GM04503 (cell line): ENCODE measurements at regions not wholly inside any gene's neighbourhood (a gene's known extent, or its start where the extent isn't known, plus 50 kb on each side); places are given as distances from the start of the nearest gene placed in this dataset.
"Not testable (repeated sequence)": the region's sequence is repeated elsewhere in the genome, so short reads cannot be mapped to it uniquely, and the experiment has no call there.

Experiments
- DNase-seq: peaks from one replicate; pipeline ENCODE4 v3.0.0-alpha.2; 2012; ENCODE audit warnings: low read depth

DNA sequence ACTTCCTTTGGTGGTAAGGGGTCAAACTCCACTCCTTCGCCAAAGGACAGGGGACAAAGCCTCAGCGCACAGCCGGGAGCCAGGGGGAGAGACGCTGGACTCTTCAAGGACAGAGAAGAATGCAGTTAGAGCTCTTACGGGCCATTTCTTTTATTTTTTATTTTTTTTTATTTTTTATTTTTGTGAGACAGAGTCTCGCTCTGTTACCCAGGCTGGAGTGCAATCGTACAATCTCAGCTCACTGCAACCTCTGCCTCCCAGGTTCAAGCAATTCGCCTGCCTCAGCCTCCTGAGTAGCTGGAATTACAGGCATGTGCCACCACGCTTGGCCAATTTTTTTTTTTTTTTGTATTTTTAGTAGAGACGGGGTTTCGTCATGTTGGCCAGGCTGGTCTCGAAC is 93.2 kb upstream of the RPH3AL start, which contains the start of gene RFLNB:
Gene RFLNB (minus strand): TSS at position 101 of the 400 bp plus-strand sequence.
- not testable (repeated sequence) for DNase-seq

DNA sequence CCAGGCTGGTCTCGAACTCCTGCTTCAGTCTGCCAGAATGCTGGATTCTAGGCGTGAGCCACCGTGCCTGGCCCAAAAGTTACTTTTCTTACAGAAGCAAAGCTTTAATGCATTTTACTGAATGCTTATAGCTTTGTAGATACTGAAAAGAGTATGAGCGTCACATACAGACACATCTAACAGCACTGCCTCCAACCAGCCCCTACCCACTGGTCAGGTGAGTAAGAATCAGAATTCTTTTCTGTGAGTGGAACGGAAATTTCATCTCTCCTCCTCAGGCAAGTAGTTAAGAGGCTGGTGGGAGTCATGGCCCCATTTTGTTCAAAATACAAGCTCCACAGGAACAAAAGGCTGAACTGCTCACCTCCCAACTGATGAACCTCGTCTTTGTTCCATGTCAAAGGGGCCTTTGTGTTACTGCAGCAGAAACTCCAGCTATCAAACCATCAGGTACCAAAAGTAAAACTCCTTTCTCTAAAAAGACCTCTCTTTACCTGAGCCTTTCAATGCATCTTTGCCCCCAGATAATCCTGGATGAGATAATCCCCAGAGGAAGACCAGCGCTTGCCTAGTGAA is 92.4 kb upstream of the RPH3AL start:
- DNase-seq: no peak

GRCh38 chr17:443109-443508 is 90.5 kb upstream of the RPH3AL start:
- DNase-seq: no peak

- DNase-seq: no peak
Measured at GRCh38 chr17:441155-441950, 88.7 kb upstream of the RPH3AL start.

GRCh38 chr17:438191-438590 is 85.6 kb upstream of the RPH3AL start:
- no peak for DNase-seq

GRCh38 chr17:437545-437944 is 84.9 kb upstream of the RPH3AL start:
- no peak for DNase-seq

- no peak for DNase-seq
Measured at GRCh38 chr17:436571-436970, 84.0 kb upstream of the RPH3AL start.

GRCh38 chr17:432471-432870 is 79.9 kb upstream of the RPH3AL start:
- DNase-seq: not testable (repeated sequence)

DNA sequence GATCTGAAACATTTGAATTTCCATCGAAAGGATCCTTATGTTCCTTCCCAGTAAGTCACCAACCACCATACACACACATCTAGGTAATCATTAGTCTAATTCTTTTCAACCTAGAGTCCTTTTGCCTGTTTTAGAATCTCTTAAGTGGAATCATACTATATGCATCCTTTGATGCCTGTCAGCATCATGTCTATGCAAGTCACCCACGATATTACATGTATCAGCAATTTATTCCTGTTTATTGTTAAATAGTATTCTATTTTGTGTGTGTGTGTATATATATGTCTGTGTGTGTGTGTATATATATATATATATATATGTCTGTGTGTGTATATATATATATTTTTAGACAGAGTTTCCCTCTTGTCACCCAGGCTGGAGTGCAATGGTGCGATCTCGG is 78.9 kb upstream of the RPH3AL start:
- DNase-seq: no peak

DNA sequence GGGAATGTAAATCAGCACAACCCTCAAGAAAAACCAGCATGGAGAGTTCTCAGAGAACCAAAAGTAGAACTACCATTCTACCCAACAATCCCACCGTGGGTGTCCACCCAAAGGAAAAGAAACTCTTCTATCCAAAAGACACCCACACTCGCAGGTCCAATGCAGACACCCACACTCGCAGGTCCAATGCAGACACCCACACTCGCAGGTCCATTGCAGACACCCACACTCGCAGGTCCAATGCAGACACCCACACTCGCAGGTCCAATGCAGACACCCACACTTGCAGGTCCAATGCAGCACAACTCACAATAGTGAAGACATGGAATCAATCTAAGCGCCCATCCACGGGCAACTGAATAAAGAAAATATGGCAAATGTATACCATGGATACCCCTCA is 77.0 kb upstream of the RPH3AL start:
- DNase-seq: no peak

- DNase-seq: no peak
Measured at GRCh38 chr17:428414-428813, 75.8 kb upstream of the RPH3AL start.

DNA sequence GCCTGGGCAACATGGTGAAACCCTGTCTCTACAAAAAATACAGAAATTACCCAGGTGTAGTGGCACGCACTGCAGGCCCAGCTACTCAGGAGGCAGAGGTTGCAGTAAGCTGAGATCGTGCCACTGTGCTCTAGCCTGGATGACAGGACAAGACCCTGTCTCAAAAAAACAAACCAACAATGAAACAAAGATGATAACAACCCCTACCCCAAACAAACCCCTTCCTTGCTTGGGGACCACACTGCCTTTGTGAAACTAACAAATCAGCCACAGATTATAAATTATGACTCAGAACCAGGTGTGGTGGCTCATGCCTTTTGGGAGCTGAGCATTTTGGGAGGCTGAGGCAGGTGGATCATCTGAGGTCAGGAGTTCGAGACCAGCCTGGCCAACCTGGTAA is 75.3 kb upstream of the RPH3AL start:
- no peak for DNase-seq

DNA sequence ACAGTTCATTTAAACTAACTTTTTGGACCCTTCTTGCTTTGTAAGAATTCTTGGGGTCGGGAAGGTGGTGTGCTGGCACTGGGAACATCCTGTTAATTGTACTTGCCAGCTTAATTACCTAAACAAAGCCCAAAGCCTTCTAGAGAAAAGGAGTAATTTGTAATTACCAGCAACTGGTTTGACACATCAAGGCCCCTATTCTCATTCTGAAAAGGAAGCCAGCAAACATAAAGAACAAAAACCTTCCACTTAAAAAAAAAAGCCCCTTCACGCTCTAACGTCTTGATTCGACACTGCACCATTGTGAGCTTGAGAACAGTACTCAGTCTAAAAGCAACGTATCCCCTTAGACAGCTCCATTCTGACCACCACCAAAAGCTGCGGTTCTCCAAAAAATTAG is 74.7 kb upstream of the RPH3AL start:
- DNase-seq: no peak

DNA sequence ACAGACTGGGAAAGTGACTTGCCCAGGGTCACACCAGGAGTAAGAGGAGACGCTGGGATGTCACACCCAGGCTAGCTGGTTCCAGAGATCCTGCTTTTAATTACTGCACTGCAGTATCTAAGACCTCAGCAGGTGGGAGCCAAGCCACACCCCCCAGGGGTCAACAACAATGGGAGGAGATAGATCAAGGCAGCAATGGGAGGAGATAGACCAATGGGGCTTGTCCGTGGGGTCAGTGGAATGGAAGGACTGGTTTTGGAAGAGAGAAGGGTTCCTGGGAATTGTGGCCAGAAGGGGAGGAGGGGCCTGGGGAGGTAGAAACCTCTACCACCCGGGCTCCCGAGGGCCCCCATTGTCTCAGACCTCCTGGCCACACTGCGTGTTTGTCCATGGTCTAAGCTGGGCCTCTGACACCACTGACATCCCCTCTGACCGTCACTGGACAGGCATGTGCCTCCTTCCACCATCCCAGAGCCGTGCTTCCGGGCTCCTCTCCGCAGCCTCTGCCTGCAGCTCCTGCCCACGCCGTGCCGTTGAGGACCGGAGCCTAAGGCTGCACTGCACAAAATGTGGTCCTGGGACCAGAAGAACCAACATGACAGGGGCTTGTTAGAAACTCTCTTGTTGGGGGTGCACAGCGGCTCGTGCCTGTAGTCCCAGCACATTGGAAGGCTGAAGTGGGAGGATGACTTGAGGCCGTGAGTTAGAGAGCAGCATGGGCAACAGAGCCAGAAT is 69.8 kb upstream of the RPH3AL start:
- no peak for DNase-seq

DNA sequence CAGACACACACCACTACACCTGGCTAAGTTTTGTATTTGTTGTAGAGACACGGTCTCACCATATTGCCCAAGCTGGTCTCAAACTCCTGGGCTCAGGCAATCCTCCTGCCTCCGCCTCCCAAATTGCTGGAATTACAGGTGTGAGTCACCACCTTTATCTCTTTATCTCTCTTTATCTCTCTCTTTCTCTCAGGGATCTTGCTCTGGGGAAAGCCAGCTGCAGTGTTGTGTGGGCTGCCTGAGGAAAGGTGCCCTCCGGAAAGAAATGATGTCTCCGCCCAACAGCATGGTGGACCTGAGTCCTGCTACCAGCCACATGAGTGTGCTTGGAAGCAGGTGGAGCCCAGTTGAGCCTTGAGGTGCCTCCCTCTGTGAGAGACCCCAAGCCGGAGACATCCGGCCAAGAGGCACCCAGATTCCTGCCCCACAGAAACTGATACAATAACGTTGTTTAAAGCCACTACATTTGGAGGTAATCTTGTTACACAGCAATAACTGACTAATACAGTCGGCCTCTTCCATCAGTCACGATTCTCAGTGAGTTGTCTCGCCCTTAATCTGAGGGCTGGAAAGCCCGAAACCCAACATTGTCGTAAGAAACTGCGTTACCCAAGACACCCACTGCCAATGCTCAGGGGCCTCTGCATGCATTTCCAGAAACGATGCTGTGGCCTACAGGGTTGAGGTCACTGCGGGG is 68.0 kb upstream of the RPH3AL start:
- no peak for DNase-seq

DNA sequence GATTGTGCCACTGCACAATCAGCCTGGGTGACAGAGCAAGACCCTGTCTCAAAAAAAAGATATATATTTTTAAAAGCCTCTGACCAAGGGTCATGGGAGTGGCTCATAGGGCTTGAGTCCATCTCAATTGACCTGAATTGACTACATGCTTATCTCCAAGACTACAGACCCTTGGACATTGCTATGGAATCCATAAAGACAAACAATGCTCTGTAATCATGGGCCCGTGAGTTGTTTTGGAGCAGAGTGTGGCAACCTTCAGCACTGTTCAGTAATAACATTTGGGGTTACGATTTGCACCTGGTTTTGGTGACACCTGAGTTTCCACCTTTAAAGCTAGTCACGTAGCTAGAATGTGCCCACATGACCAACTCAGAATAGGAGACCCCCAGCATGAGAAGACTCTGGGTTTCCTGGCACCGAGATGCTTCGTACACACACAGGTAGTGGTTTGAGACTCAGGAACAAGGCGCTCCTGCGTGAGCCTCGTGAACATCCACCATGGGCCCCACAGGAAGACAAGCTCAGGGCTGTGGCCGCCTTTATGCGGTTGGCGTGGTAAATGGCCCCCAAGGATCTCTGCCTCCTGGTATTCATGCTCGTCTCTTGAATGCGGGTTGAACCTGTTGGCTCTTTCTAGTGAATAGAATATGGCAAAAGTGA is 66.6 kb upstream of the RPH3AL start:
- DNase-seq: no peak

DNA sequence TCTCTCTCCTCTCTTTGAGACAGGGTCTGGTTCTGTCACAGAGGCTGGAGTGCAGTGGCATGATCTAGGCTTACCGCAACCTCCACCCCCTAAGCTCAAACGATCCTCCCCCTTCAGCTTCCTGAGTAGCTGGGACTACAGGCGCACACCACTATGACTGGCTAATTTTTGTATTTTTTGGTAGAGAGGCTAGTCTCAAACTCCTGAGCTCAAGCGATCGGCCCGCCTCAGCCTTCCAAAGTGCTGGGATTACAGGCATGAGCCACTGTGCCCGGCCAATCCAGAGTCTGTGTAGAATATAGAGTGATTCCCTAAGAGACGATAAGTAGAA is 65.8 kb upstream of the RPH3AL start:
- DNase-seq: no peak

DNA sequence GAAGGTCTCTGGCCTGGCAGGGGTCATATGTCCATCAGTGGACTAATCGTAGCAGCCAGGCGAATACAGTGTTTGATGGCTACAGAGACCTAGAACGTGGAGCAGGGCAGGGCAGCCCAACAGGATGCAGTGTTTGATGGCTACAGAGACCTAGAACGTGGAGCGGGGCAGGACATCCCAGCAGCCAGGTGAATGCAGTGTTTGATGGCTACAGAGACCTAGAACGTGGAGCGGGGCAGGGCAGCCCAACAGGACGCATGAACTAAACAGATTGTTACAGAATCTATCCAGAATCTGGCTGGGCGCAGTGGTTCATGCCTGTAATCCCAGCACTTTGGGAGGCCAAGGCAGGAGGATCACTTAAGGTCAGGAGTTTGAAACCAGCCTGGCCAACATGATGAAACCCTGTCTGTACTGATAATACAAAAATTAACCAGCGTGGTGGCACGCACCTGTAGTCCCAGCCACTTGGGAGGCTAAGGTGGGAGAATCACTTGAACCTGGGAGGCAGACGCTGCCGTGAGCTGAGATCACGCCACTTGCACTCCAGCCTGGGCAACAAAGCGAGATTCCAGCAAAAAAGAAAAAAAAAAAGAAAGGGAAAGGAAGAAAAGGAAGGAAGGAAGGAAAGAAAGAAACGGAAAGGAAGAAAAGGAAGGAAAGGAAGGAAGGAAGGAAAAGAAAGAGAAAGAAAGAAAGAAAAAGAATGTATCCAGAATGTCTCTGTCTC is 65.2 kb upstream of the RPH3AL start:
- DNase-seq: no peak

- DNase-seq: no peak
Measured at GRCh38 chr17:416293-417206, 63.9 kb upstream of the RPH3AL start.

DNA sequence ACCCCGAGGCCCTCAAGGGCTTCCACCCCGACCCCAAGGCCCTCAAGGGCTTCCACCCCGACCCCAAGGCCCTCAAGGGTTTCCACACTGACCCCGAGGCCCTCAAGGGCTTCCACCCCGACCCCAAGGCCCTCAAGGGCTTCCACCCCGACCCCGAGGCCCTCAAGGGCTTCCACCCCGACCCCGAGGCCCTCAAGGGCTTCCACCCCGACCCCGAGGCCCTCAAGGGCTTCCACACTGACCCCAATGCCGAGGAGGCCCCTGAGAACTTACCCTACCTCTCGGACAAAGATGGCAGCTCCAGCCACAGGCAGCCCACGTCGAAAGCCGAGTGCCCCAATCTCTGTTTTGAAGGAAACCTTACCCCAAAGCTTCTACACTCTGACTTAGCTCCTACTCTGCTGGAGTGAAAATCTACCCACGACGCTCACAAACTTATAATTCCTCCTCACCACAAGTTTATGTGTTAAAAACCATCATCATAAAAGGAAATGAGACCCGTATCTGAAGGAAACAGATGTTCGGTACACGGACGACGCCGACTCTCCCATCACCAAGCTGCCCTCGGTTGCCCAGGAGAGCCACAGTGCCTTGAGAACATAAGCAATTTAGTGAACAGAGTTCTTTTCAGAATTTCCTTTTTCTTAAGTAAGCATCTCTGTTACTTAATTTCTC is 61.2 kb upstream of the RPH3AL start:
- no peak for DNase-seq
